ENCODE measurements at regions not wholly inside any gene's neighbourhood (a gene's known extent, or its start where the extent isn't known, plus 50 kb on each side); places are given as distances from the start of the nearest gene placed in this dataset.

DNA sequence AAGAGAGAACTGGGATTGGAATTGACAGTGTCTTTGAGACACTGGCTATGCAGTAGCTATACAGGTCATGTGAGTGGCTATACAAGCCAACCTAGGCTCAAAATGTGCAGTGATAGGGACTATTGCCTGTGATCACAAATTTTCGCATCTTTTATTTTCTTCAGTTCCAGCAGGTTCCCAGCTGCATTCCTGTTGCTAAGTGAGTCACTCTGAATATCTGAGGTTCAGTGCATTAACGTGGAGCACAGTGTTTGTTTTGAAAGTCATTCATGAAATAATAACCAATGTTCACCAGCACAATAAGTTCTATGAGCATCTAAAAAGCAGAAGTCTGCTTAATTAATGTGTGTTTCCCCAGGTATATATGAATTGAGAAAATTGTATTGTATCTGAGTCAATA, 1236.0 kb upstream of the CELF2 start:
- TF ChIP-seq EZH2phosphoT487 (IDR thresholded peaks at IDR 0.05; ENCODE audit: insufficient read depth, low read depth): no peak
- TF ChIP-seq EZH2 (IDR thresholded peaks at IDR 0.05; ENCODE audit: insufficient read depth, poor library complexity, severe bottlenecking): no peak
